ENCODE measurements at regions not wholly inside any gene's neighbourhood (a gene's known extent, or its start where the extent isn't known, plus 50 kb on each side); places are given as distances from the start of the nearest gene placed in this dataset.

GRCh38 chr4:120331486-120332370 is 265.1 kb upstream of the MAD2L1 start:
- TF ChIP-seq CTCF (conservative IDR thresholded peaks at IDR 0.05) = no peak
- TF ChIP-seq ZFX (IDR thresholded peaks at IDR 0.05) = no peak
